ENCODE measurements at regions not wholly inside any gene's neighbourhood (a gene's known extent, or its start where the extent isn't known, plus 50 kb on each side); places are given as distances from the start of the nearest gene placed in this dataset.

DNA sequence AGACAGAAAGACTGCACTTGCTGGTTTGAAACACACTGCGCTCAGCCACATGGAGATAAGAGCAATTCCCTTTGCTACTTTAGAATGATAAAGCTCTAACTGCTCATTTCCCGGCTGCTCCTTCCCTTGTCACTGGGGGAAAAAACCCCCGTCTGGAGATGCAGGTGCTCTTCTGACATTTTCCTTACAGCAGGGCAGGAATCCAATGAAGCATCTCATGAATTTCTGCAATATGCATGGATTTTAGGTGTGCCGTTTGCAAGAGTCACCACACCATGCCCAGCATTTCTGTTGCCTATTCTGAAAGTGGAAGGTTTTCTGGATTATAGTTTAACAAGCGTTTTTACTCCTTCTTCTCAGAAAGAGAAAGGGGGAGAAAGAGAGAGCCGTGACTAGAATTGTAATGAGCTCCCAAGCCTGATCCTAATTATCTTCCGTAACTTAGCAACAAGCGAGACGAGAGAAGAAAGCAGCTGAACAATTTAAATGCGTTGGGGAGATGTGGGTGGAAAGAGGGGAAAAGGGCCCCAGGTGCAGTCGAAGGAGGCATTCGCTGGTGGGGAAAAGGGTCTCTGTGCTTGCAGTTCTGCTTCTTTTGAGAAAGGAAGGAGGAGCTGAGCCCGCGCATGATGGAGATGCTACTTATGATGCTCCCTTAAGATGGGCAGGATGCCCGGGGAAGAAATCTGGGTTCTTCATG is 76.6 kb upstream of the SPATA13 start:
- TF ChIP-seq, protein P1, sequence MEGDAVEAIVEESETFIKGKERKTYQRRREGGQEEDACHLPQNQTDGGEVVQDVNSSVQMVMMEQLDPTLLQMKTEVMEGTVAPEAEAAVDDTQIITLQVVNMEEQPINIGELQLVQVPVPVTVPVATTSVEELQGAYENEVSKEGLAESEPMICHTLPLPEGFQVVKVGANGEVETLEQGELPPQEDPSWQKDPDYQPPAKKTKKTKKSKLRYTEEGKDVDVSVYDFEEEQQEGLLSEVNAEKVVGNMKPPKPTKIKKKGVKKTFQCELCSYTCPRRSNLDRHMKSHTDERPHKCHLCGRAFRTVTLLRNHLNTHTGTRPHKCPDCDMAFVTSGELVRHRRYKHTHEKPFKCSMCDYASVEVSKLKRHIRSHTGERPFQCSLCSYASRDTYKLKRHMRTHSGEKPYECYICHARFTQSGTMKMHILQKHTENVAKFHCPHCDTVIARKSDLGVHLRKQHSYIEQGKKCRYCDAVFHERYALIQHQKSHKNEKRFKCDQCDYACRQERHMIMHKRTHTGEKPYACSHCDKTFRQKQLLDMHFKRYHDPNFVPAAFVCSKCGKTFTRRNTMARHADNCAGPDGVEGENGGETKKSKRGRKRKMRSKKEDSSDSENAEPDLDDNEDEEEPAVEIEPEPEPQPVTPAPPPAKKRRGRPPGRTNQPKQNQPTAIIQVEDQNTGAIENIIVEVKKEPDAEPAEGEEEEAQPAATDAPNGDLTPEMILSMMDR (IDR thresholded peaks at IDR 0.05; ENCODE audit: control insufficient read depth, extremely low read depth, insufficient read depth) = no peak
- DNase-seq (ENCODE audit: low read depth) = no peak
- no peak overlapping the region for H3K4me3 ChIP-seq (ENCODE audit: low read depth, low read length)

GRCh38 chr13:24085662-24086061 is 74.9 kb upstream of the SPATA13 start:
- no peak overlapping the region for H3K4me3 ChIP-seq (ENCODE audit: low read depth, low read length)
- DNase-seq (ENCODE audit: low read depth) = no peak
- TF ChIP-seq, protein P1 (IDR thresholded peaks at IDR 0.05; ENCODE audit: control insufficient read depth, extremely low read depth, insufficient read depth) = no peak

DNA sequence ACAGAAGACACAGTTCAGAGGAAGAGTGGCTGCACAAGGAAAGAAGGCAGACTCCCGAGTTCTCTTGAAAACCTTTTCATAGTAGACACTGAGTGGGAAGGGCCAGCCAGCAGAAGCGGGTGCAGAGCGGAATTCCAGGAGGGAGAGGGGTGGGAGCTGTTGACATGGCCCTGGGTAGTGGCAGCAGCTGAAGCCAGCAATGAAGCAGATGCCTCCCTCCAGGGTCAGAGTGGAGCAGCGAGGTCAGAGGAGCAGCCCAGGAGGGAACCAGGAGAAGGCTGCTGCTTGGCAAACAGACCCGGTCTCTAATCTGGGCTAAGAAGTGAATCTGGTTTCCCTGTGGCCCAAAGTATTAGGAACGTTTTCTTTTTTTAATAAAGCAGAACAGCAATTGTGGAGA is 73.9 kb upstream of the SPATA13 start:
- no peak overlapping the region for H3K4me3 ChIP-seq (ENCODE audit: low read depth, low read length)
- TF ChIP-seq, protein P1 (IDR thresholded peaks at IDR 0.05; ENCODE audit: control insufficient read depth, extremely low read depth, insufficient read depth) = no peak
- no peak for DNase-seq (ENCODE audit: low read depth)

- H3K4me3 ChIP-seq (ENCODE audit: low read depth, low read length) = no peak overlapping the region
- TF ChIP-seq, protein P1 (IDR thresholded peaks at IDR 0.05; ENCODE audit: control insufficient read depth, extremely low read depth, insufficient read depth) = no peak
- no peak for DNase-seq (ENCODE audit: low read depth)
Measured at GRCh38 chr13:24087605-24088225, 72.8 kb upstream of the SPATA13 start.

- DNase-seq (ENCODE audit: low read depth) = no peak
- TF ChIP-seq, protein P1 (IDR thresholded peaks at IDR 0.05; ENCODE audit: control insufficient read depth, extremely low read depth, insufficient read depth) = no peak
- no peak overlapping the region for H3K4me3 ChIP-seq (ENCODE audit: low read depth, low read length)
Measured at GRCh38 chr13:24090049-24090448, 70.5 kb upstream of the SPATA13 start.

GRCh38 chr13:24091080-24091479 is 69.4 kb upstream of the SPATA13 start:
- TF ChIP-seq, protein P1 (IDR thresholded peaks at IDR 0.05; ENCODE audit: control insufficient read depth, extremely low read depth, insufficient read depth) = no peak
- no peak for DNase-seq (ENCODE audit: low read depth)
- no peak overlapping the region for H3K4me3 ChIP-seq (ENCODE audit: low read depth, low read length)
